SK-N-SH treated with all-trans-retinoic acid at 6 μM for 48 hours (cell line): ENCODE measurements at regions not wholly inside any gene's neighbourhood (a gene's known extent, or its start where the extent isn't known, plus 50 kb on each side); places are given as distances from the start of the nearest gene placed in this dataset.

Source experiments
- BACH2 ChIP-seq: fragments of 250-450 bp; sonication (Bioruptor Pico); IDR thresholded peaks from 2 replicates; pipeline ENCODE4 v1.9.0; 2021; ENCODE audit warnings: mild to moderate bottlenecking, borderline replicate concordance
- GLIS3 ChIP-seq: fragments of 250-450 bp; sonication (Bioruptor Pico); IDR thresholded peaks from 2 replicates; pipeline ENCODE4 v1.5.0; 2020; ENCODE audit warnings: mild to moderate bottlenecking, moderate library complexity
- PPARA ChIP-seq: fragments of 250-450 bp; sonication (Bioruptor Pico); IDR thresholded peaks from 2 replicates; pipeline ENCODE4 v1.5.0; 2020; ENCODE audit warnings: mild to moderate bottlenecking, borderline replicate concordance
- TCF4 ChIP-seq: fragments of 250-450 bp; sonication (Bioruptor Pico); IDR thresholded peaks from 2 replicates; pipeline ENCODE4 v1.8.0; 2021; ENCODE audit warnings: mild to moderate bottlenecking, moderate library complexity, borderline replicate concordance
- TOX ChIP-seq: fragments of 250-450 bp; sonication (Bioruptor Pico); IDR thresholded peaks from 2 replicates; pipeline ENCODE4 v1.8.0; 2021; ENCODE audit warnings: mild to moderate bottlenecking, moderate library complexity, borderline replicate concordance
- ZC3H10 ChIP-seq: fragments of 250-450 bp; sonication (Bioruptor Pico); IDR thresholded peaks from 2 replicates; pipeline ENCODE4 v1.5.1; 2021; ENCODE audit warnings: mild to moderate bottlenecking, moderate library complexity
- ZFP3 ChIP-seq: fragments of 250-450 bp; sonication (Bioruptor Pico); IDR thresholded peaks from 2 replicates; pipeline ENCODE4 v1.5.0; 2020; ENCODE audit warnings: mild to moderate bottlenecking, moderate library complexity
- ZNF565 ChIP-seq: fragments of 450-650 bp; formaldehyde crosslinking; conservative IDR thresholded peaks from 2 replicates; pipeline ENCODE4 v1.5.0; 2020; ENCODE audit warnings: low read depth, mild to moderate bottlenecking, moderate library complexity
- TF ChIP-seq, protein P1 (sequence below): fragments of 250-450 bp; sonication (Bioruptor Pico); IDR thresholded peaks from 2 replicates; pipeline ENCODE4 v1.8.0; 2020; ENCODE audit warnings: mild to moderate bottlenecking, moderate library complexity, borderline replicate concordance
- TF ChIP-seq, protein P2 (sequence below): fragments of 250-450 bp; sonication (Bioruptor Pico); IDR thresholded peaks from 2 replicates; pipeline ENCODE4 v1.5.0; 2020; ENCODE audit warnings: mild to moderate bottlenecking, moderate library complexity

DNA sequence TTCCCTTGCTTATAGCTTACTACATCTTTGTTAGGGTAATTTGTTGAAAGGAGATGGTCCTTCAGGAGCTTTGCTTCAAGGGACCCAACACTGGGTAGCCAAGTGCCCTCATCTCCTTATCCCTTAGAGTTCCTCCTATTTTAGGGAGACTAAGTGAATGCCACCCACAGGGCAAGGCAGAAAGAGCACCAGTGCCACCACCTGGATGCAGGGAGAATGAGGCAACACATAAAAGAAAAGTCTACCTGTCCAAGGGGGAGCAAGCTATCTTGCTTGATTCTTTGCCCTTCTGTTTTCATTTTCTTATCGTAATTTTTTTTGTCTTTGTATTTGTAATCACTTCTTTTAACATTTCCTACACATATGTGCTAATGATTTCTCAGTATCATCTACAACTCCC, 205.5 kb downstream of the NPR3 start:
- TF ChIP-seq TOX (CRISPR knock-in tag) (no peak), TCF4 (CRISPR knock-in tag) (no peak), ZNF565 (CRISPR knock-in tag) (no peak), BACH2 (CRISPR knock-in tag) (no peak), ZC3H10 (CRISPR knock-in tag) (no peak), ZFP3 (CRISPR knock-in tag) (no peak), GLIS3 (no peak), PPARA (CRISPR knock-in tag) (no peak)
- TF ChIP-seq, protein P1, sequence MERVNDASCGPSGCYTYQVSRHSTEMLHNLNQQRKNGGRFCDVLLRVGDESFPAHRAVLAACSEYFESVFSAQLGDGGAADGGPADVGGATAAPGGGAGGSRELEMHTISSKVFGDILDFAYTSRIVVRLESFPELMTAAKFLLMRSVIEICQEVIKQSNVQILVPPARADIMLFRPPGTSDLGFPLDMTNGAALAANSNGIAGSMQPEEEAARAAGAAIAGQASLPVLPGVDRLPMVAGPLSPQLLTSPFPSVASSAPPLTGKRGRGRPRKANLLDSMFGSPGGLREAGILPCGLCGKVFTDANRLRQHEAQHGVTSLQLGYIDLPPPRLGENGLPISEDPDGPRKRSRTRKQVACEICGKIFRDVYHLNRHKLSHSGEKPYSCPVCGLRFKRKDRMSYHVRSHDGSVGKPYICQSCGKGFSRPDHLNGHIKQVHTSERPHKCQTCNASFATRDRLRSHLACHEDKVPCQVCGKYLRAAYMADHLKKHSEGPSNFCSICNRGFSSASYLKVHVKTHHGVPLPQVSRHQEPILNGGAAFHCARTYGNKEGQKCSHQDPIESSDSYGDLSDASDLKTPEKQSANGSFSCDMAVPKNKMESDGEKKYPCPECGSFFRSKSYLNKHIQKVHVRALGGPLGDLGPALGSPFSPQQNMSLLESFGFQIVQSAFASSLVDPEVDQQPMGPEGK (CRISPR knock-in tag): no peak
- TF ChIP-seq, protein P2, sequence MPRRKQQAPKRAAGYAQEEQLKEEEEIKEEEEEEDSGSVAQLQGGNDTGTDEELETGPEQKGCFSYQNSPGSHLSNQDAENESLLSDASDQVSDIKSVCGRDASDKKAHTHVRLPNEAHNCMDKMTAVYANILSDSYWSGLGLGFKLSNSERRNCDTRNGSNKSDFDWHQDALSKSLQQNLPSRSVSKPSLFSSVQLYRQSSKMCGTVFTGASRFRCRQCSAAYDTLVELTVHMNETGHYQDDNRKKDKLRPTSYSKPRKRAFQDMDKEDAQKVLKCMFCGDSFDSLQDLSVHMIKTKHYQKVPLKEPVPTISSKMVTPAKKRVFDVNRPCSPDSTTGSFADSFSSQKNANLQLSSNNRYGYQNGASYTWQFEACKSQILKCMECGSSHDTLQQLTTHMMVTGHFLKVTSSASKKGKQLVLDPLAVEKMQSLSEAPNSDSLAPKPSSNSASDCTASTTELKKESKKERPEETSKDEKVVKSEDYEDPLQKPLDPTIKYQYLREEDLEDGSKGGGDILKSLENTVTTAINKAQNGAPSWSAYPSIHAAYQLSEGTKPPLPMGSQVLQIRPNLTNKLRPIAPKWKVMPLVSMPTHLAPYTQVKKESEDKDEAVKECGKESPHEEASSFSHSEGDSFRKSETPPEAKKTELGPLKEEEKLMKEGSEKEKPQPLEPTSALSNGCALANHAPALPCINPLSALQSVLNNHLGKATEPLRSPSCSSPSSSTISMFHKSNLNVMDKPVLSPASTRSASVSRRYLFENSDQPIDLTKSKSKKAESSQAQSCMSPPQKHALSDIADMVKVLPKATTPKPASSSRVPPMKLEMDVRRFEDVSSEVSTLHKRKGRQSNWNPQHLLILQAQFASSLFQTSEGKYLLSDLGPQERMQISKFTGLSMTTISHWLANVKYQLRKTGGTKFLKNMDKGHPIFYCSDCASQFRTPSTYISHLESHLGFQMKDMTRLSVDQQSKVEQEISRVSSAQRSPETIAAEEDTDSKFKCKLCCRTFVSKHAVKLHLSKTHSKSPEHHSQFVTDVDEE (CRISPR knock-in tag): no peak
